ENCODE measurements at regions not wholly inside any gene's neighbourhood (a gene's known extent, or its start where the extent isn't known, plus 50 kb on each side); places are given as distances from the start of the nearest gene placed in this dataset.

DNA sequence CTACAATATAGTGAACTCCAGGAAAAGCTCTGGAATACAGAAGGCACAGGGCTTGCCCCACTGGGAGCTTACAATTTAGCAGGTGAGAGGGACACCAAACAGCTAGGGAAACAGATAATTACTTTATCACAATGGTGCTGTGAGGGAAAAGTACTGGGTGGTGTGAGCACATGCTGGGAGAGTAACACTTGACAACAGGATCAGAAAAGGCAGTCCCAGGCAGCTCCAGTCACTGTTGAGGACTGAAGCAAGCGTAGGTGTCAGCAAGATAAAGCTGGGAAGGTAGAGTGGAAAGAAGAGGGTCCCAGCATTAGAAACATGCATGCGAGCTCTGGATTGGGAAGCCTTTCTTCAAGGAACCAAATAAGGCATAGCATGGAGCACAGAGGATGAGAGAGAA lies 296.0 kb downstream of the ATPSCKMT start:
- H3K14ac ChIP-seq (ENCODE audit: insufficient read length) = no peak overlapping the region
- no peak overlapping the region for H4K8ac ChIP-seq (ENCODE audit: extremely low read depth, insufficient read depth, low read length)
- no peak overlapping the region for H3K4ac ChIP-seq (replicated peaks; ENCODE audit: insufficient read length, low read depth, low read length)
- H3K56ac ChIP-seq (replicated peaks; ENCODE audit: insufficient read length, low read depth, low read length) = no peak overlapping the region
- FAIRE-seq (no peak), DNase-seq (ENCODE audit: low read depth in 1 of 2, low spot score in 2 of 2) (no peak)
- H3K23ac ChIP-seq (ENCODE audit: insufficient read length) = no peak overlapping the region
- peaks cover 0 to 3% (median 0%) of the 10 kb centered on the region in 4 experiments; a peak in 1 of 7 replicates for H3K27me3 ChIP-seq (replicated peaks in 1 of 4; ENCODE audit: control insufficient read depth in 3 of 4, extremely low read depth in 1 of 4, insufficient read depth in 3 of 4, low read length in 3 of 4)
- no peak overlapping the region for H4K91ac ChIP-seq (replicated peaks; ENCODE audit: insufficient read length, low read length)
- H3K23me2 ChIP-seq (ENCODE audit: low read depth, low read length) = no peaks in the 10 kb centered on the region
- H3K27ac ChIP-seq (ENCODE audit: low read depth, low read length) = no peak overlapping the region
- no peak overlapping the region for H2BK5ac ChIP-seq (ENCODE audit: low read depth, low read length)
- CTCF ChIA-PET (ENCODE audit: partially characterized antibody) = interaction anchor here (0.9 to 1.9 kb wide), 6 partner anchors 9 to 242 kb away, joined by 3 to 5 read pairs (median 3); no protein-coding TSS in a partner anchor
- no peak overlapping the region for H3K9ac ChIP-seq (replicated peaks in 1 of 4; ENCODE audit: extremely low read depth in 1 of 4, low read depth in 3 of 4, low read length in 3 of 4)
- H3K4me1 ChIP-seq (replicated peaks in 1 of 4; ENCODE audit: control insufficient read depth in 3 of 4, insufficient read depth in 4 of 4, low read length in 3 of 4) = peaks cover 0 to 2% (median under 1%) of the 10 kb centered on the region in 4 experiments; a peak in 3 of 7 replicates
- no peak overlapping the region for H2BK15ac ChIP-seq (ENCODE audit: low read length)
- H3K4me2 ChIP-seq (ENCODE audit: insufficient read depth in 1 of 2, low read depth in 2 of 2, low read length in 2 of 2) = no peak overlapping the region
- WGBS, 2 experiments (ENCODE audit: extremely low coverage in 1 of 2, insufficient coverage in 1 of 2, insufficient read length in 1 of 2, insufficient replicate concordance in 2 of 2, low coverage in 1 of 2, low lambda C conversion rate in 2 of 2, missing lambda C conversion rate in 1 of 2) = 82% methylated on average over 2 of the region's 2 CpGs; no CpG with 5 or more reads in 1 of the 2 experiments
- POLR2A ChIA-PET (ENCODE audit: partially characterized antibody) = interaction anchor here (0.6 kb wide), 1 partner anchor 146 kb away, joined by 3 read pairs; no protein-coding TSS in a partner anchor
- H4K20me1 ChIP-seq (replicated peaks in 1 of 2; ENCODE audit: control insufficient read depth in 1 of 2, insufficient read depth in 2 of 2, low read length in 2 of 2) = no peaks in the 10 kb centered on the region
- H3K36me3 ChIP-seq (ENCODE audit: control insufficient read depth in 2 of 4, insufficient read depth in 4 of 4, low read length in 3 of 4) = no peaks in the 10 kb centered on the region
- no peaks in the 10 kb centered on the region for H3K79me2 ChIP-seq (ENCODE audit: control insufficient read depth in 1 of 2, insufficient read depth in 2 of 2, low read length in 2 of 2)
- H3K79me1 ChIP-seq (ENCODE audit: low read depth, low read length) = no peaks in the 10 kb centered on the region
- H3K4me3 ChIP-seq (ENCODE audit: extremely low read depth in 1 of 4, insufficient read depth in 2 of 4, low read depth in 3 of 4, low read length in 4 of 4) = no peak overlapping the region
- no peak overlapping the region for H3K18ac ChIP-seq (ENCODE audit: extremely low read depth, low read length)
- H2AFZ ChIP-seq (ENCODE audit: low read length) = no peak overlapping the region
- H2BK20ac ChIP-seq (ENCODE audit: low read length) = no peak overlapping the region
- H4K5ac ChIP-seq (ENCODE audit: insufficient read length, low read depth, low read length) = no peak overlapping the region
- no peak overlapping the region for H2BK12ac ChIP-seq (ENCODE audit: low read depth, low read length)
- no peak overlapping the region for H2BK120ac ChIP-seq (replicated peaks; ENCODE audit: low read depth, low read length)
- H3K9me3 ChIP-seq (ENCODE audit: insufficient read depth in 2 of 2, low read depth in 1 of 2, low read length in 1 of 2) = no peaks in the 10 kb centered on the region
- no peak overlapping the region for H2AK5ac ChIP-seq (ENCODE audit: low read depth, low read length)
- TF ChIP-seq SP4 (IDR thresholded peaks at IDR 0.05; ENCODE audit: low read length) (no peak), TAF1 (IDR thresholded peaks at IDR 0.05; ENCODE audit: low read depth, low read length) (no peak), KDM1A (IDR thresholded peaks at IDR 0.05; ENCODE audit: borderline replicate concordance, low read length) (no peak), FOSL1 (IDR thresholded peaks at IDR 0.05; ENCODE audit: insufficient read depth, low read depth, low read length) (no peak), HDAC2 (IDR thresholded peaks at IDR 0.05; ENCODE audit: borderline replicate concordance in 1 of 2, low read depth in 2 of 2, low read length in 2 of 2) (no peak), JUND (IDR thresholded peaks at IDR 0.05; ENCODE audit: low read length) (no peak), RFX5 (IDR thresholded peaks at IDR 0.05; ENCODE audit: borderline replicate concordance, low read depth, low read length) (no peak), SP1 (IDR thresholded peaks at IDR 0.05; ENCODE audit: low read depth, low read length) (no peak)
- TF ChIP-seq, protein P1, sequence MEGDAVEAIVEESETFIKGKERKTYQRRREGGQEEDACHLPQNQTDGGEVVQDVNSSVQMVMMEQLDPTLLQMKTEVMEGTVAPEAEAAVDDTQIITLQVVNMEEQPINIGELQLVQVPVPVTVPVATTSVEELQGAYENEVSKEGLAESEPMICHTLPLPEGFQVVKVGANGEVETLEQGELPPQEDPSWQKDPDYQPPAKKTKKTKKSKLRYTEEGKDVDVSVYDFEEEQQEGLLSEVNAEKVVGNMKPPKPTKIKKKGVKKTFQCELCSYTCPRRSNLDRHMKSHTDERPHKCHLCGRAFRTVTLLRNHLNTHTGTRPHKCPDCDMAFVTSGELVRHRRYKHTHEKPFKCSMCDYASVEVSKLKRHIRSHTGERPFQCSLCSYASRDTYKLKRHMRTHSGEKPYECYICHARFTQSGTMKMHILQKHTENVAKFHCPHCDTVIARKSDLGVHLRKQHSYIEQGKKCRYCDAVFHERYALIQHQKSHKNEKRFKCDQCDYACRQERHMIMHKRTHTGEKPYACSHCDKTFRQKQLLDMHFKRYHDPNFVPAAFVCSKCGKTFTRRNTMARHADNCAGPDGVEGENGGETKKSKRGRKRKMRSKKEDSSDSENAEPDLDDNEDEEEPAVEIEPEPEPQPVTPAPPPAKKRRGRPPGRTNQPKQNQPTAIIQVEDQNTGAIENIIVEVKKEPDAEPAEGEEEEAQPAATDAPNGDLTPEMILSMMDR (IDR thresholded peaks at IDR 0.05; ENCODE audit: control extremely low read depth in 1 of 3, insufficient read depth in 1 of 3, low read depth in 1 of 3, low read length in 3 of 3) = no peak
- TF ChIP-seq, protein P2, sequence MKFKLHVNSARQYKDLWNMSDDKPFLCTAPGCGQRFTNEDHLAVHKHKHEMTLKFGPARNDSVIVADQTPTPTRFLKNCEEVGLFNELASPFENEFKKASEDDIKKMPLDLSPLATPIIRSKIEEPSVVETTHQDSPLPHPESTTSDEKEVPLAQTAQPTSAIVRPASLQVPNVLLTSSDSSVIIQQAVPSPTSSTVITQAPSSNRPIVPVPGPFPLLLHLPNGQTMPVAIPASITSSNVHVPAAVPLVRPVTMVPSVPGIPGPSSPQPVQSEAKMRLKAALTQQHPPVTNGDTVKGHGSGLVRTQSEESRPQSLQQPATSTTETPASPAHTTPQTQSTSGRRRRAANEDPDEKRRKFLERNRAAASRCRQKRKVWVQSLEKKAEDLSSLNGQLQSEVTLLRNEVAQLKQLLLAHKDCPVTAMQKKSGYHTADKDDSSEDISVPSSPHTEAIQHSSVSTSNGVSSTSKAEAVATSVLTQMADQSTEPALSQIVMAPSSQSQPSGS (IDR thresholded peaks at IDR 0.05; ENCODE audit: low read length) = no peak
